WERI-Rb-1 (cell line): ENCODE measurements at regions not wholly inside any gene's neighbourhood (a gene's known extent, or its start where the extent isn't known, plus 50 kb on each side); places are given as distances from the start of the nearest gene placed in this dataset.

Experiments used
- DNase-seq: peaks from one replicate; pipeline ENCODE4 v3.0.0-alpha.2; 2020
- H3K27ac ChIP-seq: fragments of 250-450 bp; sonication (Bioruptor Pico); 2 replicates; pipeline ENCODE4 v1.5.1; 2020; ENCODE audit warnings: mild to moderate bottlenecking, moderate library complexity
- H3K27me3 ChIP-seq: fragments of 250-450 bp; sonication (Bioruptor Pico); 2 replicates; pipeline ENCODE4 v1.5.1; 2021; ENCODE audit warnings: mild to moderate bottlenecking, low read depth, moderate library complexity; ENCODE audit not compliant: insufficient read depth, severe bottlenecking
- H3K36me3 ChIP-seq: fragments of 250-450 bp; sonication (Bioruptor Pico); 2 replicates; pipeline ENCODE4 v1.5.1; 2020; ENCODE audit warnings: mild to moderate bottlenecking, moderate library complexity
- H3K4me3 ChIP-seq: 2 replicates; pipeline ENCODE4 v1.5.1; 2011; ENCODE audit warnings: low read depth, mild to moderate bottlenecking, control low read depth, low read length
- H3K9me3 ChIP-seq: fragments of 250-450 bp; sonication (Bioruptor Pico); 2 replicates; pipeline ENCODE4 v1.5.1; 2021; ENCODE audit warnings: mild to moderate bottlenecking, moderate library complexity; ENCODE audit not compliant: severe bottlenecking
- TF ChIP-seq, protein P1 (sequence below): IDR thresholded peaks from 2 replicates; pipeline ENCODE4 v1.5.1; 2011; ENCODE audit warnings: low read depth, mild to moderate bottlenecking, control low read depth, inconsistent platforms, low read length

DNA sequence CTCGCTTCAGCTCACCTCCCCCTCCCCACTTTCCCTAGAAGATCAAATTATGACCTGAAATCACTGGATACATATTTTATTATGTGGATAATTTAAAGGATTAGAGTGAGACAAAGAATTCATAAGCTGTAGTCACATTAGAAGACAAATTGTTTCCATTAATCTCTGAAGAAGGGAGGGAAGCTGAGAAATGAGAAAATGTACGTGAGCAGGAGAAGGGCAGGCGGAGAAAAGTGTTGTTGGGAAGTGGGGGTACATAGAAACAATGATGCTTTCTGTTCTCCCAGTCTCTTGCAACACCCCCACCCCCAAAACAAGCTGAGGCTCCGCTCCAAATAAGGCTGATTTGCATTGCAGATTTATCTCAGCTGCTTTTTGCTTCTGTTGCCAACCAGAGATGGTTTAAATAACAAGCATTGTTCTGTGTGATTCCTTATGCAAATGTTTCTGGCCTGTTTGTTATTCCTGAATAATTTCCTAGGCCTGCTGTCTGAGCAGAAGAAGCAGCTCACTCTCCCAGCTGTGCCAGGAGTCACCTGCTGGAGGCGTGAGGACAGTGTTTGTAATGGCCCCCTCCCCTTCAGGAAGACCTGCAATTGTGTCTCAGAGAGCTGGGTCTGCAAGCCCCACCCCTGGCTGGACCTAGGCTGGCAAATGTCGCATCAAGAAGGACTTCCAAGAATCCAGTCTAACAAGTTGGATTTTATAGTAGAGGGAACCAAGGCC is 121.8 kb upstream of the TNR start:
- Histone ChIP-seq H3K9me3 (no peaks in the 10 kb centered on the region), H3K4me3 (no peak overlapping the region), H3K36me3 (no peaks in the 10 kb centered on the region), H3K27me3 (no peaks in the 10 kb centered on the region), H3K27ac (no peak overlapping the region)
- TF ChIP-seq, protein P1, sequence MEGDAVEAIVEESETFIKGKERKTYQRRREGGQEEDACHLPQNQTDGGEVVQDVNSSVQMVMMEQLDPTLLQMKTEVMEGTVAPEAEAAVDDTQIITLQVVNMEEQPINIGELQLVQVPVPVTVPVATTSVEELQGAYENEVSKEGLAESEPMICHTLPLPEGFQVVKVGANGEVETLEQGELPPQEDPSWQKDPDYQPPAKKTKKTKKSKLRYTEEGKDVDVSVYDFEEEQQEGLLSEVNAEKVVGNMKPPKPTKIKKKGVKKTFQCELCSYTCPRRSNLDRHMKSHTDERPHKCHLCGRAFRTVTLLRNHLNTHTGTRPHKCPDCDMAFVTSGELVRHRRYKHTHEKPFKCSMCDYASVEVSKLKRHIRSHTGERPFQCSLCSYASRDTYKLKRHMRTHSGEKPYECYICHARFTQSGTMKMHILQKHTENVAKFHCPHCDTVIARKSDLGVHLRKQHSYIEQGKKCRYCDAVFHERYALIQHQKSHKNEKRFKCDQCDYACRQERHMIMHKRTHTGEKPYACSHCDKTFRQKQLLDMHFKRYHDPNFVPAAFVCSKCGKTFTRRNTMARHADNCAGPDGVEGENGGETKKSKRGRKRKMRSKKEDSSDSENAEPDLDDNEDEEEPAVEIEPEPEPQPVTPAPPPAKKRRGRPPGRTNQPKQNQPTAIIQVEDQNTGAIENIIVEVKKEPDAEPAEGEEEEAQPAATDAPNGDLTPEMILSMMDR: peak; percentile 27; the same call in 1 of the 2 replicates
- DNase-seq: peak; percentile 18

DNA sequence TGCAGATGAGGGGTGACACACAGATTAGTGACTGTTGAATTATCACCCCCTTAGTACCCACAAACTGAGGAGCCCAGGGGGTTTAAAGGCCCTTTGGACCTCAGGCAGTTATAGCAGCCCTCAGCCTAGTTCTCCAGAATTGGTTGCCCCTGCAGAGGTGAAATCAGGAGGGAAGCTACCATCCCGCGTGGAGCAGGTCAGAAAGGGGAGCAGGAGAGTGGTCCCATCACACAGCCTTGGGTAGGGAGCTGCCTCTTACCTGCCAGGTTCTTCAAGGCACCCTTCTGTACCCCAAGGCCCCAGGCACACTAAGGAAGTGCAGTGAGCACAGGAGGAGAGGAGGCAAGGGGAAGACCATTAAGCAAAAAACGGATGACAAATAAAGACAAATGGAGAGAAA is 121.2 kb upstream of the TNR start:
- Histone ChIP-seq H3K4me3 (no peak overlapping the region), H3K27ac (no peak overlapping the region), H3K27me3 (no peaks in the 10 kb centered on the region), H3K36me3 (no peaks in the 10 kb centered on the region), H3K9me3 (no peaks in the 10 kb centered on the region)
- TF ChIP-seq, protein P1: no peak
- DNase-seq: no peak

DNA sequence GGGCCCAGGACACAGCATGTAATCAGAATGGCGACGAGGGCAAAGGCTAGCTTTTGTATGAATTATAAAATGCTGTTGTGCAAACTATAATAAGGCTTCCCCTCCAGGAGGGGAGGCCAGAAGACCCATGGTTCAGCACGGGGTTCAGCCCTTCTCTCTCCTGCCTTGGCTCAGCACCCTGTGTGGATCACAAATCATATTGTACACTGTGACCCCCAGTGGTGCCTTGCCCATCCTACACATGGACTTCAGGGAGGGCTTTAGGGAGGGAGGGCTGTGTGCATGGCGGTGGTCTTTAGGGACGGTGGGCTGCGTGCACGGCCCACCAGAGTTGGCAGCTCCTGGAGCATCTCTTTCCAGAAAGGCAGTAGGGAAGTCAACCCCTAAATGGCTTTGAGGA is 120.8 kb upstream of the TNR start:
- Histone ChIP-seq H3K4me3 (no peak overlapping the region), H3K9me3 (no peaks in the 10 kb centered on the region), H3K27ac (no peak overlapping the region), H3K36me3 (no peaks in the 10 kb centered on the region), H3K27me3 (no peaks in the 10 kb centered on the region)
- no peak for DNase-seq
- TF ChIP-seq, protein P1: no peak

DNA sequence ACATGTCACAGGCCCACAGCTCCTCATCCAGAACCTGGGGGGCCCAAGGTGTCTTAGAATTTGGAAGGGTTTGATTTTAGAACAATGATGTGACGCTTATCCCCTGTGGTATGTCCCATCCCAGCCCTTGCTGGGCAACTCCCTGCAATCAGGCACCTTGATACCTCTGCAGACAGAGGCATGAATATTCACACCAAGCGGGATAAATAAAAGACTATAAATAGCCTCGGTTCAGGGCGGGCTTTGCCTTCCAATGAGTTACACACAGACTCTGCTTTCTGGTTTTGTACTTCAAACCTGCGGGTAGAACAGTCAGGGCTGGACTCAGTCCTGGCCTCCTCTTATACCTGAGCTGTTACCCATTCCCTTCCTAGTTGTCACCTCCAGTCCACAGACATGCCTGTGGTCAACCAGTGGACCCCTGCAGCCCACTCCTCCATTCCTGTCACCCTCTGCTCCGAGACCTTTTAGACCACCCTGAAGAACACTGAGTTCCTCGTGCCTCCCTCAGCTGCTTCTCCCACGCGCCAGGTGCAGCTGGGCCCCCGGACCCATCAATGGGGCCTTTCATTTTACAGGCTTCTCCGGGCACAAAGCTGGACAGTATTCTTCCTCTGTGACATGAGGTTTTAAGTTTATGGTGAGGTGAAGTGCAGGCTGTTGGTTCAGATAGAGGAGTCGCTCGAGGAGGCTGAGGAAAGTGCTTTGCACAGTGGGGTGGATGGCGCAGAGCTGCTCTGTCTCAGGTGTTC is 120.1 kb upstream of the TNR start:
- Histone ChIP-seq H3K27me3 (no peaks in the 10 kb centered on the region), H3K9me3 (no peaks in the 10 kb centered on the region), H3K27ac (no peak overlapping the region), H3K4me3 (no peak overlapping the region), H3K36me3 (no peaks in the 10 kb centered on the region)
- TF ChIP-seq, protein P1: no peak
- DNase-seq: no peak

DNA sequence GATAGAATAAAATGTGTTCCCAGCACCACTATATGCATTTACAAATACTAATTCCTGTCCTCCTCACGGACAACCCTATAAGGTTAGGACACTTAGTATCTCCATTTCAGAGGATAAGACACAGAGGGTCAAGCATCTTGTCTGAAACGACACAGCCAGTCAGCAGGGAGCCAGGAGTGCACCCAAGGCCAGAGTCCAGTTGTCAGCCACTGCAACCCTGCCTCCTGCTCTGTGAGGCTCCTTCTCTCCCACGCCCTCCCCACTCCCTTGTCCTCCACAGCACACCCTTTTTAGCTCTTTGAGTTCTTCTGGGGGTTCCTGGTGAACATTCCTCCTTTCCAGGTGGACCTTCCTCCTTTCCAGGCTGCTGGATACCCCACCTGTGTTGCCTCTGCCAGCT is 119.0 kb upstream of the TNR start:
- DNase-seq: no peak
- H3K27ac ChIP-seq: no peak overlapping the region
- TF ChIP-seq, protein P1: no peak
- H3K9me3 ChIP-seq: no peaks in the 10 kb centered on the region
- H3K36me3 ChIP-seq: no peaks in the 10 kb centered on the region
- H3K4me3 ChIP-seq: no peak overlapping the region
- H3K27me3 ChIP-seq: no peaks in the 10 kb centered on the region
